Mesodermal cell (in vitro differentiated cells): ENCODE measurements at regions not wholly inside any gene's neighbourhood (a gene's known extent, or its start where the extent isn't known, plus 50 kb on each side); places are given as distances from the start of the nearest gene placed in this dataset.

Experiments used
- H3K27ac ChIP-seq: 2 replicates; pipeline ENCODE4 v1.7.0; 2013; ENCODE audit warnings: mild to moderate bottlenecking, low read depth, low read length, moderate library complexity; ENCODE audit not compliant: severe bottlenecking
- H3K36me3 ChIP-seq: 2 replicates; pipeline ENCODE4 v1.7.1; 2013; ENCODE audit warnings: mild to moderate bottlenecking, low read length, moderate library complexity; ENCODE audit not compliant: control insufficient read depth, insufficient read depth
- H3K4me1 ChIP-seq: one replicate; pipeline ENCODE4 v1.7.1; 2013; ENCODE audit warnings: mild to moderate bottlenecking, low read length; ENCODE audit not compliant: insufficient read depth, control insufficient read depth, poor library complexity, severe bottlenecking
- H3K4me3 ChIP-seq: 2 replicates; pipeline ENCODE4 v1.7.0; 2013; ENCODE audit warnings: low read length, control low read depth, mild to moderate bottlenecking; ENCODE audit not compliant: insufficient read depth, poor library complexity, severe bottlenecking; ENCODE audit errors: extremely low read depth
- H3K9me3 ChIP-seq: 2 replicates; pipeline ENCODE4 v1.7.1; 2013; ENCODE audit warnings: mild to moderate bottlenecking, low read length, moderate library complexity; ENCODE audit not compliant: control insufficient read depth
- WGBS, 2 experiments: methylation state at CpG; one replicate each; pipeline ENCODE4 v1.1.5; 2013; ENCODE audit warnings: missing lambda C conversion rate in 2 of 2; ENCODE audit not compliant: insufficient coverage in 2 of 2; 5-methylcytosine and 5-hydroxymethylcytosine counted together

DNA sequence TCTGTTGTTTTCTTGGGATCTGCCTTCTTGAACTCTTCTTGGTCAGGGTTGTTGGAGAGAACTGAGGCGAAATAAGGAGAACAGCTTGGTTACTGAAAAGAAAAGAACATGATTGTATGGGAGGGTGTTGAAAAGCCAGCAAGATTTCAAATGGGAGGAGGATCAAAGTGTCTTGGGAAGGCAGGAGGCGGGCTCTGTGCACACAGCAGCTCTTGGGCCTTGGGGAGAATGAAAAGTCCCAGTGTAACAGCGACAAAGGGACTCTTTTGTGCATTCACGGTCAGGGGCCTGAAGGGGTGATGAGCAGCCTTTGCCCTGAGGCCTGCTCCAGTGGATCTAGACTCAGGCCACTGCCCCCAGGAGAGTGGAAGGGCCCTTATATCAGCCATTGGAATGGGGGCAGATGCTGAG lies 135.4 kb downstream of the ADAMTS15 start:
- H3K36me3 ChIP-seq = no peaks in the 10 kb centered on the region
- 71 to 73% methylated on average over 4 of the region's 4 CpGs for WGBS, 2 experiments
- peaks cover 25% of the 10 kb centered on the region for H3K4me1 ChIP-seq
- peaks cover 10% of the 10 kb centered on the region for H3K9me3 ChIP-seq
- no peak overlapping the region for H3K4me3 ChIP-seq
- H3K27ac ChIP-seq = no peak overlapping the region

GRCh38 chr11:130585545-130585944 lies 137.1 kb downstream of the ADAMTS15 start:
- no peak overlapping the region for H3K4me3 ChIP-seq
- no peak overlapping the region for H3K27ac ChIP-seq
- H3K9me3 ChIP-seq = peaks cover 5% of the 10 kb centered on the region
- peaks cover 18% of the 10 kb centered on the region for H3K4me1 ChIP-seq
- 90 to 93% methylated on average over 5 of the region's 5 CpGs for WGBS, 2 experiments
- no peaks in the 10 kb centered on the region for H3K36me3 ChIP-seq

- Histone ChIP-seq H3K4me3 (no peak overlapping the region), H3K4me1 (no peaks in the 10 kb centered on the region), H3K9me3 (peaks cover 5% of the 10 kb centered on the region), H3K36me3 (no peaks in the 10 kb centered on the region), H3K27ac (no peak overlapping the region)
- 46 to 75% methylated on average over 2 to 4 of the region's 4 CpGs for WGBS, 2 experiments
Observed at GRCh38 chr11:130587658-130588057, 139.2 kb downstream of the ADAMTS15 start.

DNA sequence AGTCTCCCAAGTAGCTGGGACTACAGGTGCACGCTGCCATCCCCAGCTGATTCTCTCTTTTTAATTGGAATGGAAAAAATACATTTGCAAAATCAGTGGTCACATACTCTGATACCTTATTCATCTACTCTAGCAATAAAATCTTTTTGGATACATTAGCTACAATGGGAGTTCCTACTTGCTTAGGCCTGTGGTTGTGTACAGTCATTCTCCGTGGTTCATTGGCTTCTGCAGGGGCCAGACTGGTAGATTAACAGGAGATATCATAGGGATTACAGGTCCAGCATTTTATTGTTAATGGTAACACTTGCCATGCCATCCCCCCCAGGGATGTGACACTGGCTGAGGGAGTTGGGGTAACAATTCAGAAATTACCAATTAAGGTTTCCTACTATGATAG lies 140.0 kb downstream of the ADAMTS15 start:
- Histone ChIP-seq H3K27ac (no peak overlapping the region), H3K9me3 (peaks cover 5% of the 10 kb centered on the region), H3K4me3 (no peak overlapping the region), H3K4me1 (no peaks in the 10 kb centered on the region), H3K36me3 (no peaks in the 10 kb centered on the region)
- WGBS, 2 experiments = no CpG with 5 or more reads among the region's 2 CpGs

GRCh38 chr11:130592056-130592455 lies 143.6 kb downstream of the ADAMTS15 start:
- no peak overlapping the region for H3K4me3 ChIP-seq
- no peak overlapping the region for H3K27ac ChIP-seq
- WGBS, 2 experiments = no CpG with 5 or more reads among the region's 2 CpGs
- no peaks in the 10 kb centered on the region for H3K36me3 ChIP-seq
- H3K4me1 ChIP-seq = no peaks in the 10 kb centered on the region
- H3K9me3 ChIP-seq = peaks cover 3% of the 10 kb centered on the region

GRCh38 chr11:130593064-130593463 lies 144.6 kb downstream of the ADAMTS15 start:
- Histone ChIP-seq H3K36me3 (no peaks in the 10 kb centered on the region), H3K27ac (no peak overlapping the region), H3K4me1 (no peaks in the 10 kb centered on the region), H3K4me3 (no peak overlapping the region), H3K9me3 (no peaks in the 10 kb centered on the region)
- WGBS, 2 experiments = 92 to 100% methylated on average over 2 of the region's 2 CpGs

DNA sequence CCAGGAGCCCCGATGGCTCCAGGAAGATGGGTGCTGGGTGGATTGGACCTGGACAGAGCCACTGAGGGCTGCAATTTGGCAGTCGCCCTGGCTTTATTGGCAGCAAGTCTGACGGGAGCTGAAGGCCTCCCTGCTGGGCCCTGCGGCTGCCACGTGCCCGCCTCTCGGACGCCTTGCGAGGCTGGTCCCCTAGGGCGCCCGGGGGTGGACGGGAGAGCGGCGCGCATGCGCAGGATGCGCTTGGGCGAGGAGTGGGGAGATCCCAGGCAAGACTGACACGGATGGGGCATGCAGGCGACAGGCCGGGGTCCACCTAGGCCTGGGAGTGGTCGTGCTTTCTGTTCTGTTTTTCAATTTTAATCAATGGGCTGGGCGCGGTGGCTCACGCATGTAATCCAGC lies 150.0 kb downstream of the ADAMTS15 start:
- H3K36me3 ChIP-seq = no peaks in the 10 kb centered on the region
- H3K9me3 ChIP-seq = no peaks in the 10 kb centered on the region
- no peak overlapping the region for H3K27ac ChIP-seq
- WGBS, 2 experiments = 95 to 97% methylated on average over 24 to 25 of the region's 25 CpGs
- H3K4me1 ChIP-seq = peaks cover 19% of the 10 kb centered on the region
- no peak overlapping the region for H3K4me3 ChIP-seq

DNA sequence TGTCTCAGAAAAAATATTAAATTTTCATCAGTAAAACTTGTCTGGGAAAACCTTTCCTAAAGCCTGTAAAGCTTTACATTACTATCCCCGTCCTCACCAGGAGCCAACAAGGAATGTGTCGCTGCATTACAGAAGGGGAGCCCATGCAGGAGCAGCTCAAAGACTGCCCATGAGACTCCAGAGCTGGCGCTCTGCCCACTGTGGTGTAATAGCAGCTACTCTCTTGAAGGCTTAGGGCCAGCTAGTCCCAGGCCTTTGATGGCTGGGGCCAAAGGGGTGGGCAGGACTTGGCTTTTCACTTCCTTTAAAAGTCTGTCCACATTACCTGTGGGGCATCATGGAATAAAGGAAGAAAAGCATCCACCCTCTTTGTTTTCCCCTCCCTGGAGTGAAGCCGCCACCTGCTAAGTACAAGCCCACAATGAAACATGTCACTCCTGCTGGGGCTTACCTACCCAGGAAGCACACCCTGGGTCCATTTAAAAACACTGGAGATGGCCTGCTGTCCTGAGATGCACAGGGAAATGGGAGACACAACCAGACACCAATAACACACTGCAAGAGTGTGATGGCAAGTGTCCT lies 150.7 kb downstream of the ADAMTS15 start:
- Histone ChIP-seq H3K9me3 (no peaks in the 10 kb centered on the region), H3K4me3 (no peak overlapping the region), H3K27ac (no peak overlapping the region), H3K36me3 (no peaks in the 10 kb centered on the region), H3K4me1 (peaks cover 19% of the 10 kb centered on the region)
- WGBS, 2 experiments = 77 to 90% methylated on average over 3 of the region's 4 CpGs

- Histone ChIP-seq H3K36me3 (no peaks in the 10 kb centered on the region), H3K4me3 (no peak overlapping the region), H3K4me1 (peaks cover 19% of the 10 kb centered on the region), H3K27ac (peak overlapping the region; percentile 58), H3K9me3 (no peaks in the 10 kb centered on the region)
- WGBS, 2 experiments = 50% methylated on average over 2 of the region's 4 CpGs
Observed at GRCh38 chr11:130600139-130600538, 151.7 kb downstream of the ADAMTS15 start.

GRCh38 chr11:130600616-130601015 lies 152.2 kb downstream of the ADAMTS15 start:
- 33 to 47% methylated on average over 2 to 4 of the region's 5 CpGs for WGBS, 2 experiments
- peaks cover 19% of the 10 kb centered on the region for H3K4me1 ChIP-seq
- H3K9me3 ChIP-seq = no peaks in the 10 kb centered on the region
- H3K4me3 ChIP-seq = no peak overlapping the region
- no peaks in the 10 kb centered on the region for H3K36me3 ChIP-seq
- peak overlapping the region; percentile 58 for H3K27ac ChIP-seq

- Histone ChIP-seq H3K36me3 (no peaks in the 10 kb centered on the region), H3K4me3 (no peak overlapping the region), H3K9me3 (no peaks in the 10 kb centered on the region), H3K27ac (peak overlapping the region; percentile 58), H3K4me1 (peaks cover 19% of the 10 kb centered on the region)
- WGBS, 2 experiments = 11 to 23% methylated on average over 7 of the region's 8 CpGs
Observed at GRCh38 chr11:130601141-130601540, 152.7 kb downstream of the ADAMTS15 start.
